K562 (cell line): ENCODE measurements at regions not wholly inside any gene's neighbourhood (a gene's known extent, or its start where the extent isn't known, plus 50 kb on each side); places are given as distances from the start of the nearest gene placed in this dataset.

Source experiments
- ATAC-seq: fragments of 200-7000 bp; cut with Tn5 transposase; 3 replicates; pipeline ENCODE4 v1.9.1; 2020; ENCODE audit warnings: moderate library complexity
- BruUV-seq: library from RNA; stranded (reverse); fragments of 400-500 nt; replicated peaks from 2 replicates; lab custom pipeline; 2021; lab: Mats Ljungman, UMichigan
- CTCF ChIA-PET: fragments of 300-600 bp; formaldehyde crosslinking; extraction: SDS; loops from one replicate; lab custom pipeline; 2021; ENCODE audit warnings: low intra/inter-chr PET ratio; lab: Yijun Ruan, JAX
- POLR2A ChIA-PET: fragments of 300-600, 350-650 bp; sonication (Branson Sonifier 250); formaldehyde crosslinking; extraction: SDS; loops from one replicate; lab custom pipeline; 2021; ENCODE audit warnings: antibody characterized with exemption, inconsistent platforms; lab: Yijun Ruan, JAX
- DNase-seq, 4 experiments: peaks; one replicate each; pipeline versions ENCODE4 v3.0.0 to v3.0.0-alpha.2; 2011 to 2018; ENCODE audit warnings: low spot score in 3 of 4, mixed read lengths in 3 of 4; ENCODE audit errors: extremely low read depth in 1 of 4
- FAIRE-seq: peaks from 2 replicates; lab custom pipeline; 2011; peaks lifted over from hg19 to GRCh38; lab: Jason Lieb, UNC
- H2AFZ ChIP-seq: 2 replicates; pipeline ENCODE4 v1.6.0; 2011; ENCODE audit warnings: low read depth, low read length, control low read depth, inconsistent platforms
- H3K27ac ChIP-seq: fragments of 200-600 bp; 3 replicates; pipeline ENCODE4 v1.8.0; 2011; ENCODE audit warnings: low read depth, mild to moderate bottlenecking, control low read depth, inconsistent platforms, low read length, moderate library complexity, mixed read lengths; ENCODE audit errors: extremely low read depth
- H3K27me3 ChIP-seq, 2 experiments: fragments of 300-600 bp in 1 of 2; 2 replicates in 1 of 2; 3 replicates in 1 of 2; pipeline versions ENCODE4 v1.6.0 to v1.8.0; 2011; ENCODE audit warnings: inconsistent platforms in 2 of 2, low read length in 2 of 2, mild to moderate bottlenecking in 1 of 2, mixed read lengths in 1 of 2, moderate library complexity in 1 of 2; ENCODE audit not compliant: control insufficient read depth in 2 of 2, insufficient read depth in 2 of 2
- H3K36me3 ChIP-seq: fragments of 300-600 bp; 3 replicates; pipeline ENCODE4 v1.8.0; 2011; ENCODE audit warnings: mild to moderate bottlenecking, low read length, inconsistent platforms; ENCODE audit not compliant: control insufficient read depth, insufficient read depth
- H3K4me1 ChIP-seq, 2 experiments: fragments of 200-600 bp in 1 of 2; replicated peaks in 1 of 2; 2 replicates in 1 of 2; 3 replicates in 1 of 2; pipeline versions ENCODE4 v1.5.1 to v1.8.0; 2011; ENCODE audit warnings: inconsistent platforms in 2 of 2, low read length in 2 of 2, mild to moderate bottlenecking in 1 of 2, mixed read lengths in 1 of 2, moderate library complexity in 1 of 2; ENCODE audit not compliant: control insufficient read depth in 2 of 2, insufficient read depth in 2 of 2
- H3K4me2 ChIP-seq: 2 replicates; pipeline ENCODE4 v1.6.1; 2011; ENCODE audit warnings: low read length, control low read depth, inconsistent platforms, mixed read lengths; ENCODE audit not compliant: insufficient read depth
- H3K4me3 ChIP-seq: fragments of 200-600 bp; sonication (generic), shearing (Covaris generic); 2 replicates; pipeline ENCODE4 v1.5.1; 2016; ENCODE audit warnings: control low read depth, inconsistent platforms
- H3K79me2 ChIP-seq: fragments of 200-600 bp; 3 replicates; pipeline ENCODE4 v1.8.0; 2011; ENCODE audit warnings: low read length, inconsistent platforms; ENCODE audit not compliant: control insufficient read depth, insufficient read depth
- H3K9ac ChIP-seq, 2 experiments: 2 replicates each; pipeline versions ENCODE4 v1.6.0 to v1.6.1; 2011; ENCODE audit warnings: low read depth in 2 of 2, low read length in 2 of 2, control low read depth in 1 of 2, inconsistent platforms in 1 of 2, mild to moderate bottlenecking in 1 of 2, mixed read lengths in 1 of 2; ENCODE audit not compliant: insufficient read depth in 1 of 2
- H3K9me1 ChIP-seq: one replicate; pipeline ENCODE4 v1.6.0; 2011; ENCODE audit warnings: inconsistent platforms, mild to moderate bottlenecking, low read length, moderate library complexity; ENCODE audit not compliant: control insufficient read depth, insufficient read depth
- H3K9me3 ChIP-seq: replicated peaks from 2 replicates; pipeline ENCODE4 v1.5.1; 2011; ENCODE audit warnings: low read depth, low read length, inconsistent platforms; ENCODE audit not compliant: control insufficient read depth, insufficient read depth
- H4K20me1 ChIP-seq: replicated peaks from 2 replicates; pipeline ENCODE4 v1.6.1; 2011; ENCODE audit warnings: low read length, inconsistent platforms, mixed read lengths; ENCODE audit not compliant: control insufficient read depth, insufficient read depth
- FOXJ2 ChIP-seq: fragments of 200-800 bp; sonication (Bioruptor generic); IDR thresholded peaks from 2 replicates; pipeline ENCODE4 v1.6.1; 2016; ENCODE audit warnings: missing genetic modification characterization, missing compliant biosample characterization
- HNRNPUL1 ChIP-seq: fragments of 200-400 bp; formaldehyde crosslinking; IDR thresholded peaks from 2 replicates; pipeline ENCODE4 v1.6.1; 2017; ENCODE audit warnings: low read length
- NFXL1 ChIP-seq: fragments of 450-650 bp; formaldehyde crosslinking; IDR thresholded peaks from 2 replicates; pipeline ENCODE4 v1.4.0; 2021; ENCODE audit warnings: mild to moderate bottlenecking
- PHF20 ChIP-seq: fragments of 450-650 bp; IDR thresholded peaks from 2 replicates; pipeline ENCODE4 v1.6.1; 2018; ENCODE audit not compliant: partially characterized antibody
- POU5F1 ChIP-seq: fragments of 150-350 bp; IDR thresholded peaks from 2 replicates; pipeline ENCODE4 v1.6.1; 2014; ENCODE audit warnings: borderline replicate concordance, low read length, low read depth, mild to moderate bottlenecking; ENCODE audit not compliant: partially characterized antibody
- RBM17 ChIP-seq: fragments of 200-400 bp; formaldehyde crosslinking; IDR thresholded peaks from 2 replicates; pipeline ENCODE4 v1.6.1; 2017; ENCODE audit warnings: low read depth, mild to moderate bottlenecking, low read length, borderline replicate concordance
- U2AF1 ChIP-seq: fragments of 200-400 bp; formaldehyde crosslinking; optimal IDR thresholded peaks from 2 replicates; pipeline ENCODE3; 2017; ENCODE audit warnings: mild to moderate bottlenecking, low read depth, low read length, moderate library complexity
- WGBS: fragments of 100-300 bp; shearing (Covaris generic); methylation state at CpG from one replicate; pipeline ENCODE4 v1.1.6; 2016; ENCODE audit warnings: low coverage, mixed read lengths; ENCODE audit not compliant: insufficient coverage; ENCODE audit errors: missing lambda C conversion rate; 5-methylcytosine and 5-hydroxymethylcytosine counted together
- in situ Hi-C: fragments of 300-500 bp; cut with MboI; formaldehyde crosslinking; loops from 4 replicates; pipeline ENCODE4 v1.15.0; 2018; ENCODE audit warnings: inconsistent platforms, mixed read lengths
- intact Hi-C: fragments of 100-400 bp; cut with micrococcal nuclease; formaldehyde crosslinking; loops from 2 replicates; pipeline ENCODE4 v1.14.2; 2022
- TF ChIP-seq, protein P1 (sequence below), 2 experiments: fragments of 450-650 bp in 1 of 2; sonication (generic) in 1 of 2; formaldehyde crosslinking; conservative IDR thresholded peaks; 2 replicates each; pipeline versions ENCODE4 v1.4.0 to v1.8.1; 2020 to 2022; ENCODE audit warnings: mild to moderate bottlenecking in 1 of 2, missing genetic modification reagents in 1 of 2
- TF ChIP-seq, protein P2 (sequence below): fragments of 450-650 bp; formaldehyde crosslinking; IDR thresholded peaks from 2 replicates; pipeline ENCODE4 v1.4.0; 2020; ENCODE audit warnings: mild to moderate bottlenecking, mixed read lengths

DNA sequence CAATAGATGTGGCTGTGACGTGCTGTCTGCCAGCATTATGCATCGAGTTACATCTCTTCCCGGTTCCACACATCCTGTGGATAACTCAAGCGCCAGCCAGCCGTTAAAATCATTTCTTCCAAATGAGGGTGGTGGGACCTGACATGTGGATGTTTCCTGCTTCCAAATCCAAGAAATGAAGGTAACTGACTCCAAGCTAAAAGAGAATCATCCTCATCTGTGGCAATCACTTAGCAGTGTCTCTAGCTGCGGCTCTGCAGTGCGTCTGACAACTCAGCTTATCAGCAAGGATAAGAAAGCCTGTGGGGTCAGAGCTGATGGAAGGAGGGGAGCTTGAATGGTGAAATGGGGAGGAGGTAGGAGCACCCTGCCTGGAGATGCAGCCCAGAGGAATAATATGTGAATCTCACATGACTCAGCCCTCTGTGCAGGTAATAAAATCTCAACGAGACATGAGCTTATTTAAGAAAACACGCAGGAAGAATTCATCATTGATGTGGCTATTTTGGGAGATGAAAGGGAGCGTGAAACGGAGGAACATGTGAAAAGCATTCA lies 382.2 kb upstream of the TRIB2 start:
- ChIA-PET POLR2A (no interaction called here), CTCF (no interaction called here)
- H3K79me2 ChIP-seq, result no peaks in the 10 kb centered on the region
- no peaks in the 10 kb centered on the region; a peak in 1 of 5 replicates for H3K4me1 ChIP-seq
- 64% methylated on average over 11 of the region's 11 CpGs for WGBS
- ATAC-seq (no peak), DNase-seq (no peak), FAIRE-seq (no peak)
- in situ Hi-C loops, result no loop called here
- BruUV-seq, result no TSS peak
- H3K27ac ChIP-seq, result no peak overlapping the region
- intact Hi-C loops, result no loop called here
- H2AFZ ChIP-seq, result no peak overlapping the region
- no peaks in the 10 kb centered on the region for H3K27me3 ChIP-seq
- no peaks in the 10 kb centered on the region for H3K9me3 ChIP-seq
- peaks cover 23% of the 10 kb centered on the region for H3K36me3 ChIP-seq
- H3K9ac ChIP-seq, result no peak overlapping the region
- H3K9me1 ChIP-seq, result no peaks in the 10 kb centered on the region
- no peak overlapping the region for H3K4me3 ChIP-seq
- no peaks in the 10 kb centered on the region for H4K20me1 ChIP-seq
- H3K4me2 ChIP-seq, result no peak overlapping the region
- TF ChIP-seq PHF20 (no peak), NFXL1 (CRISPR knock-in tag) (no peak), RBM17 (no peak), HNRNPUL1 (no peak), FOXJ2 (tag) (no peak), POU5F1 (no peak), U2AF1 (no peak)
- TF ChIP-seq, protein P1, sequence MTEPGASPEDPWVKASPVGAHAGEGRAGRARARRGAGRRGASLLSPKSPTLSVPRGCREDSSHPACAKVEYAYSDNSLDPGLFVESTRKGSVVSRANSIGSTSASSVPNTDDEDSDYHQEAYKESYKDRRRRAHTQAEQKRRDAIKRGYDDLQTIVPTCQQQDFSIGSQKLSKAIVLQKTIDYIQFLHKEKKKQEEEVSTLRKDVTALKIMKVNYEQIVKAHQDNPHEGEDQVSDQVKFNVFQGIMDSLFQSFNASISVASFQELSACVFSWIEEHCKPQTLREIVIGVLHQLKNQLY (CRISPR knock-in tag; conservative IDR thresholded peaks at IDR 0.05), result no peak
- TF ChIP-seq, protein P2, sequence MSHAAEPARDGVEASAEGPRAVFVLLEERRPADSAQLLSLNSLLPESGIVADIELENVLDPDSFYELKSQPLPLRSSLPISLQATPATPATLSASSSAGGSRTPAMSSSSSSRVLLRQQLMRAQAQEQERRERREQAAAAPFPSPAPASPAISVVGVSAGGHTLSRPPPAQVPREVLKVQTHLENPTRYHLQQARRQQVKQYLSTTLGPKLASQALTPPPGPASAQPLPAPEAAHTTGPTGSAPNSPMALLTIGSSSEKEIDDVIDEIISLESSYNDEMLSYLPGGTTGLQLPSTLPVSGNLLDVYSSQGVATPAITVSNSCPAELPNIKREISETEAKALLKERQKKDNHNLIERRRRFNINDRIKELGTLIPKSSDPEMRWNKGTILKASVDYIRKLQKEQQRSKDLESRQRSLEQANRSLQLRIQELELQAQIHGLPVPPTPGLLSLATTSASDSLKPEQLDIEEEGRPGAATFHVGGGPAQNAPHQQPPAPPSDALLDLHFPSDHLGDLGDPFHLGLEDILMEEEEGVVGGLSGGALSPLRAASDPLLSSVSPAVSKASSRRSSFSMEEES, result no peak
